Fibroblast of the conjunctiva (primary cell): ENCODE measurements at regions not wholly inside any gene's neighbourhood (a gene's known extent, or its start where the extent isn't known, plus 50 kb on each side); places are given as distances from the start of the nearest gene placed in this dataset.

Source experiments
- DNase-seq: peaks from one replicate; pipeline ENCODE4 v3.0.0-alpha.2; 2010; ENCODE audit warnings: low read depth

DNA sequence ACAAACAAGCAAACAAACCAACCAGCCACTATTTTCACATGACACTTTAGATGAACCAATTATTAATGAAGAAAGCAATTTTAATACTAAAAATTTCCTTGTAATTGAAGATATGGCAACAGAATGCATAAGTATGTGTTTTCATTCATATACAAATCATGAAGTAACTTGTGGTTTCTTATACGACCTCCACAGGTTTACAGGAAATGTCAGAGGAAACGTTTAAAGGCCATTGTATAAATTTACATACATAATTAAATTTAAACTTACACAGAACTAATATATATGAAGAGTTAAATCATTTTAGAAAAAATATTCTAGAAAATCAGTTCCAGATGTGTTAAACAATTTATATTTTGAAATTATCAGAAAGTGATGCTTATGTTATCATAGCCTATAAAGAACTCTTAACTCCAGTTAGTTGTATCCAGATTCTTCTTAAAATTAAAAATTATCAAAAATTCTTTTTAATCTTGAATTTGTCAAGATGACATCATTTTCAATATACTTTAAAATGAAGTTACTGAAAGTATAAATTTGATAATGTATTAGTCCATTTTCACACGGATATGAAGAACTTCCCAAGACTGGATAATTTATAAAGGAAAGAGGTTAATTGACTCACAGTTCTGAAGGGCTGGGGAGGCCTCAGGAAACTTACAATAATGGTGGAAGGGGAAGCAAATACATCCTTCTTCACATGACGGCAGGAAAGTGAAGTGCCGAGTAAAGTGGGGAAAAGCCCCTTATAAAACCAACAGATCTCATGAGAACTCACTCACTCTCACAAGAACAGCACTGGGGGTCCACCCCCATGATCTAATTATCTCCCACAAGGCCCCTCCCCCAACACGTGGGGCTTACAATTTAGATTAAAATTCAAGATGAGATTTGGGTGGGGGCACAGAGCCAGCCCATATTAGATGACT is 192.0 kb downstream of the PIK3R1 start:
- no peak for DNase-seq

GRCh38 chr5:68408345-68408871 is 192.9 kb downstream of the PIK3R1 start:
- DNase-seq: no peak

- DNase-seq: peak; percentile 56
Measured at GRCh38 chr5:68409259-68409658, 193.7 kb downstream of the PIK3R1 start.

DNA sequence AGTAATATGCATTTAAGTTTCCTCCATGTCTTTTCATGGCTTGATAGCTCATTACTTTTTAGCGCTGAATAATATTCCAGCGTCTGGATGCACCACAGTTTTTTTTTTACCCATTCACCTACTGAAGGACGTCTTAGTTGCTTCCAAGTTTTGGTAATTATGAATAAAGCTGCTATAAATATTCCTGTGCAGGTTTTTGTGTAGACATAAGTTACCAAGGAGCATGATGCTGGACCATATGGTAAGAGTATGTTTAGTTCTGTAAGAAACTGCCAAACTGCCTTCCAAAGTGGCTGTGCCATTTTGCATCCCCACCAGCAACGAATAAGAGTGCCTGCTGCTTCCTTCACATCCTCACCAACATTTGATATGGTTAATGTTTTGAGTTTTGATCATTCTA is 195.6 kb downstream of the PIK3R1 start:
- DNase-seq: no peak

DNA sequence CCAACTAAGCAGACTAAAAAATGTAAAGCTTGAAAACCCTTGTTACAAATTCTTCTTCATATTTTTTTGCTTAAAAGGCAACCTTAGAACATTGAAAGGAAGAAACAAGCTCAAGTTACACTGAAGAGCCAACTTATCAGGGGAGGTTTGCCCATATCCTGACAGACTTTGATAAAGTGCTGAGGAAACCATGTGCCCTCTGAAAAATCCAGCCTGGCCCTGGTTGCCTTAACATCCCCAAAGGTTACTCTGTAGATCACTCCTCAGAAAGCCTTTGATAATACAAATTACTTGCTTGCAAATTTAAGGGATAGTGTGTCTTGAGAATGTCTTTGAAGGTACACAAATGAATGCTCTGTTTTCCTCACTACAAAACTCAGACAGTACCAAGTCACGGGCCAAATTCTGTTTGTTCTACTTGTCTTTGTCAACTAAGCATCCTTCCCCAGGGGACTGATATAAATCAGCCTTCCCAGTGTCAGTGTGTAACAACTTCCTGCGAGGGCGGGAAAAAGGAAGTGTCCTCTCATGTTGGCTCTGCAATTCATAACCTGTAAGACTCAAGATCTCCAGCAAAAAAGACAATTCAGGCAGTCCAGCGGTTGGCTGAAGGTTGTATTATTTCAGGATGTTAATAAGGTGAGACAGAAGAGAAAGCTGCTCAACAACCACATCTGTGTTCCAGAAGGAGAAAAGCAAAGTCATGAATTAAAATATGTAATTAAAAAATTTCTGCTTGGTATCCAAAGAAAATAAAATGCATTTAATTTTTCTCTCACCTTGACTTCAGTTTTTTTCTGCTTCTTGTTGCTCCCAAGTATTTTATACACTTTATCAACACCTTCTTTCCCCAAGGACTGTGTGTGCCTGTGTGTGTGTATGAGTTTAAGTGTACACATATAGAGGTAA is 199.9 kb downstream of the PIK3R1 start:
- DNase-seq: no peak

- DNase-seq: no peak
Measured at GRCh38 chr5:68416714-68417113, 201.2 kb downstream of the PIK3R1 start.

DNA sequence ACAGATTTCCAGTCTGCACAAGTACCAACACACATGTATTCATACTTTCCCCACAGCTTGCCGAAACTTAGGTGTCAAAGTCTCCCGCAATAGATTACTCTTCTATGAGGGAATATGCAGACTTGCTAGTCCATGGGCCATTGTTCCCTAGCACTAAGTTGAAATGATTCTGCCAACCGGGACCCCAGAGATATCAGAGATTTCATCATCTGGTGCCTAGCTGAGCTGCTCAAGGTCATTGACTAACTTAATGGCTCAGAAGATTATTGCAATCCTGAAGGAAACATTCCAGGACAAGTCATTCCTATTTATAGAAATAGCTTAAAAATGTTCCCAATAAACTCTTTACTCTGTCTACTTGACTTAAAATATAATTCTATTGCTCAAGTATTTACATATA is 202.6 kb downstream of the PIK3R1 start:
- DNase-seq: peak; percentile 24

DNA sequence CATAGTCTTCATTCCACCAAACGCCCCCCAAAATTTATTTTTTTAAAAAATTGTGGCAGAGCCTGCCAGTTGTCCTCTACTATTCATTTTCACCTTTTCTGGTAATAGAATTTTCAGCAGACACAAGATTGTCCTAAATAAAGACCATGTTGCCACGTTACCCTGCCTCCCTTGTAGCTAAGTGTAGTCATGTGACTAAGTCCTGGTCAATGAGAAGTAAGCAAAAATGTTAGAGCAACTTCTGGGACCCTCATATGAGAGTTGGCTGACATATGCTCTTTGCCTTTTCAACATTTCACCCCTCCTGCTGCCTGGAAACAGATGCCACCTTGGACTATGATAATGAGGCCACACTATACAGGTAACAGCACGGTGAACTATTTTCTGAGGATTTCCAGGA is 203.1 kb downstream of the PIK3R1 start:
- DNase-seq: no peak

- no peak for DNase-seq
Measured at GRCh38 chr5:68419081-68419636, 203.6 kb downstream of the PIK3R1 start.

GRCh38 chr5:68419637-68420452 is 204.3 kb downstream of the PIK3R1 start:
- peak; percentile 86 for DNase-seq

- no peak for DNase-seq
Measured at GRCh38 chr5:68420476-68421344, 205.2 kb downstream of the PIK3R1 start.

DNA sequence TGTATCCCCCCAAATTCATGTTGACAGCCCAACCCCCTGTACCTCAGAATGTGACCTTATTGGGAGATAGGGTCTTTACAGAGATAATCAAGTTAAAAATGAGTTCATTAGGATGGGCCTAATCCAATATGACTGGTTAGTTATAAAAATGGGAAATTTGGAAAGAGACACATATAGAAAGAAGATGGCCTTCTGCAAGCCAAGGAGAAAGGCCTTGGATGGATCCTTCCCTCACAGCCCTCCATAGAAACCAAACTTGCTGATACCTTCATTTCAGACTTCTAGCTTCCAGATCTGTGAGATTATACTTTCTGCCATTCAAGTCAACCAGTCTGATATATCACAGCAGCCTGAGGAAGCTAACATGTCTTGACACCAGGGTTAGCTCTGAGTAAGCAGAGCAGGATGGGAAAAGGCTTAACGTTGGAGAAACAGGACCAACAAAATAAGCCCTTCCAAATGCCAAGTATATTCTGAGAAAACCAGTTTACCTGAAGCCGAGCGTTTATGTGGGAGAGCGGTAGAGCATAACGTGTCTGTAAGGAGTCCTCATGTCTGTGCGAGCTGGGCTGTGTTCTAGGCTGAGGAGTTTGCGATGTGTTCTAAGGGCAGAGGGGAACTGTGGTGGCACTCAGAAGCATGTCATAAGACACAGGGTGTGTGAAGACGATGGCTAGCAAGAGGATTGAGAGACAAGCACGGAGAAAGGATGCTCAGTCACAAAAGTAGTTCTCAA is 206.1 kb downstream of the PIK3R1 start:
- DNase-seq: no peak

DNA sequence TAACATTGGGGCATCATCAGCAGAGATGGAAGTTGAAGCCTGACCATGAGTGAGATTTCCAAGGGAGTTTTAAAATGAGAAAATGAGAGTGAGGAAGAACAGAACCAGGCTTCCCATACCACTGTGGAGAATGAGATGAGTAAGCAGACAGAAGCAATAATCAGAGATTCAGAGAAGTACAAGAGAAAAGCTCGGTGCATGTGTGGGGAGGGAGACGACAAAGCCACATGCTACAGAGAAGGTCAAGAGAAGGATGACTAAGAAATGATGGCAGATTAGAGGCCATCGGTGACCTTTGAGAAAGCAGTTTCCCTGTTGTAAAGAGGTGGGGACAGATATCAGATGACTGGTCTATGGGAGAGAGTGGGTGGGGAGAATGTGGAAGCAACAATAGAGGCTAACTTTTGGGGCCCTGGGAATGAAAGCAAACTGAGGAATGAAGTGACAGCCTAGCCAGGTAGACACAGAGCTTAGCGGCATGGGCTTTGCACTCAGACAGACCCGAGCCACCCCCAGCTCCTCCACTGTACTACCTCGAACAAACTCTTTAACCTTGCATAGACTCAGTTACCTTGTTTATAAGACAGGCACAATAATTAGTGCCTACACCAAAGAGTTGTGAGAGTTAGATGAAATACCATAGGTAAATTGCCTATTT is 207.7 kb downstream of the PIK3R1 start:
- DNase-seq: no peak

- DNase-seq: no peak
Measured at GRCh38 chr5:68424799-68425537, 209.4 kb downstream of the PIK3R1 start.

DNA sequence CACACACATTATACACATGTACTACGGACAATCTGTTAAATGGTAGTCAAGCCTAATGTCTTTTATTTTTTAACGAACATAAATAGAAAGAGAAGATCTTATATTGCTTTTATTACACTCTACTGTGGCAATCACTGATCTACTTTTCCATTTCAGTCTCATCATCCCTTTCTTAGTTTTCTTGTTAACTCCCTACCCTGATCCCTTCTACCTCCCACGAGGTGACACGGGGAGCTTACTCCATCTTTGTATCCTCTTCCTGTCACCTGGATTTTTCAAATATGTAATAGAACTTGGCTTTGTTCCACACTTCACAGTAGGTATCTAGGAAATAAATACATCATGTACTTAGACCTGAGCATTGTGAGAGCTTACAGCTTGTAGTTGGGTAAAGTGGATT is 211.0 kb downstream of the PIK3R1 start:
- DNase-seq: no peak

DNA sequence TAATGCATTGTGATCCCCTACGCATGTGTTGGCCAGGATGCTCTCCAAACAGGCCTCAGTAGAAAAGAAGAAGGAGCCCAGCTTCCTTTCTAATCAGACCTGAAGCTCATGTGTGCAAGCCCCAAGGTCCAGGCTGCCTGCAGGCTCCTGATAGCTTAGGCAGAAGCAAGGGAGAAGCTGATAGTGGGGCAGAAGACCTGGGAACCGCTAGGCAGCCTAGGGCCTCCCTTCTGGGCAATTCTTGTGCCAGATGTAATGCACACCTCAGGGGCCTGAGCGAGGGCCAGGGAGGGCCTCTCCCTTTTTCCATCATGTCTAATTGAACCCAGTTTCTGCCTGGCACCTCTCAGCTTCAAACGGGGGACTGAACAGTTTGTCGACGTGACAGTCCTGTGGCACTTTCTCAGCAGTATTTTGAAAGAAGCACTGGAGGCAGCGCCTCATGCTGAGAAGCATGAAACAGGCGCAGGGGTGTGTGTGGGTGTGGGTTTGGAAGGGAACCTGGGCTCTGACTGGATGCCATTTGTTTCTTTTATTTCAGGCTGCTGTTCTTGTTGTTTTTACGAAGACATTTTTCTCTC is 212.8 kb downstream of the PIK3R1 start:
- DNase-seq: no peak

DNA sequence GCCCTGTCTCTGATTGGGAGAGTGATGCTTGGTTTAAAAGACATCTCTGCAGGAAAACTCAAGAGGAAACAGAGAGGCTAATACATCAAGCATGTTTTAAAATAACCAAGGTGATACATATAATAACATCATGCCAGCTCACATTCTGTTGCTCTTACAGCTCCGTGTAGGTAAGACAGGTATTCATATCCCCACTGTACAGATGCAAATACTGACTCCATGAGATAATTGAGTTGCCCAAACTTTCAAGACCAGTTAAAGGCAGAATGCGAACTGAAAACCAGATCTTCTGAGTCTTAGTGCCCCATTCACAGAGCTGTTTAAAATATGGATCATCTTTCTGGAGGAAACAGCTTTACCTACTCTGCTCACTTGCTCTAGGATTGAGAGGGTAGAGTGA is 214.0 kb downstream of the PIK3R1 start:
- DNase-seq: no peak

- DNase-seq: no peak
Measured at GRCh38 chr5:68430279-68430678, 214.7 kb downstream of the PIK3R1 start.
